GM20431 (cell line): ENCODE measurements at regions not wholly inside any gene's neighbourhood (a gene's known extent, or its start where the extent isn't known, plus 50 kb on each side); places are given as distances from the start of the nearest gene placed in this dataset.

Source experiments
- in situ Hi-C: fragments of 300-500 bp; cut with MseI, MboI; formaldehyde crosslinking; loops from one replicate; pipeline ENCODE4 v1.15.0; 2020; ENCODE audit warnings: low sequenced_read_pairs; ENCODE audit not compliant: unreplicated experiment

- in situ Hi-C loops, result no loop called here
Measured at GRCh38 chr2:37872192-37872750, 52.8 kb upstream of the RMDN2 start.

- in situ Hi-C loops, result no loop called here
Measured at GRCh38 chr2:37873229-37873628, 51.9 kb upstream of the RMDN2 start.

GRCh38 chr2:37873749-37874330 lies 51.2 kb upstream of the RMDN2 start:
- in situ Hi-C loops, result no loop called here

GRCh38 chr2:37874470-37874869 lies 50.6 kb upstream of the RMDN2 start:
- in situ Hi-C loops, result no loop called here
